Keratinocyte (primary cell): ENCODE measurements at regions not wholly inside any gene's neighbourhood (a gene's known extent, or its start where the extent isn't known, plus 50 kb on each side); places are given as distances from the start of the nearest gene placed in this dataset.
"Not testable (repeated sequence)": the region's sequence is repeated elsewhere in the genome, so short reads cannot be mapped to it uniquely, and the experiment has no call there.

Source experiments
- DNase-seq: peaks from one replicate; pipeline ENCODE4 v3.0.0-alpha.2; 2011; ENCODE audit warnings: low read depth, missing footprints, low spot score
- FAIRE-seq: peaks from 2 replicates; lab custom pipeline; 2011; peaks lifted over from hg19 to GRCh38; lab: Jason Lieb, UNC
- H2AFZ ChIP-seq: 2 replicates; pipeline ENCODE4 v1.6.0; 2012; ENCODE audit warnings: low read length, control low read depth, inconsistent platforms; ENCODE audit not compliant: control insufficient read depth
- H3K27ac ChIP-seq: 2 replicates; pipeline ENCODE4 v1.5.1; 2011; ENCODE audit warnings: low read length; ENCODE audit not compliant: control insufficient read depth, insufficient read depth
- H3K27me3 ChIP-seq: 3 replicates; pipeline ENCODE4 v1.6.0; 2011; ENCODE audit warnings: low read length; ENCODE audit not compliant: control insufficient read depth, insufficient read depth; ENCODE audit errors: extremely low read depth
- H3K36me3 ChIP-seq, 2 experiments: 2 replicates in 1 of 2; 3 replicates in 1 of 2; pipeline ENCODE4 v1.5.1; 2011; ENCODE audit warnings: low read length in 2 of 2, mild to moderate bottlenecking in 1 of 2; ENCODE audit not compliant: control insufficient read depth in 2 of 2, insufficient read depth in 2 of 2; ENCODE audit errors: extremely low read depth in 1 of 2
- H3K4me1 ChIP-seq: 3 replicates; pipeline ENCODE4 v1.5.1; 2011; ENCODE audit warnings: low read length; ENCODE audit not compliant: control insufficient read depth, insufficient read depth; ENCODE audit errors: extremely low read depth
- H3K4me2 ChIP-seq: 3 replicates; pipeline ENCODE4 v1.6.0; 2011; ENCODE audit warnings: low read depth, low read length; ENCODE audit not compliant: control insufficient read depth, insufficient read depth; ENCODE audit errors: extremely low read depth
- H3K4me3 ChIP-seq, 3 experiments: fragments of 200-600 bp in 1 of 3; sonication (generic) in 1 of 3; 2 replicates in 2 of 3; 3 replicates in 1 of 3; pipeline ENCODE4 v1.5.1; 2011 to 2016; ENCODE audit warnings: low read length in 3 of 3, mild to moderate bottlenecking in 3 of 3, control low read depth in 2 of 3, inconsistent platforms in 1 of 3, low read depth in 1 of 3, mixed read lengths in 1 of 3, mixed run types in 1 of 3, moderate library complexity in 1 of 3; ENCODE audit not compliant: control insufficient read depth in 2 of 3, insufficient read depth in 2 of 3; ENCODE audit errors: extremely low read depth in 1 of 3
- H3K79me2 ChIP-seq: 2 replicates; pipeline ENCODE4 v1.6.0; 2012; ENCODE audit warnings: low read length; ENCODE audit not compliant: control insufficient read depth, insufficient read depth
- H3K9ac ChIP-seq: 3 replicates; pipeline ENCODE4 v1.6.0; 2011; ENCODE audit warnings: low read length; ENCODE audit not compliant: control insufficient read depth, insufficient read depth; ENCODE audit errors: extremely low read depth
- H3K9me1 ChIP-seq: 3 replicates; pipeline ENCODE4 v1.6.0; 2011; ENCODE audit warnings: low read length; ENCODE audit not compliant: control insufficient read depth, insufficient read depth; ENCODE audit errors: extremely low read depth
- H3K9me3 ChIP-seq: 2 replicates; pipeline ENCODE4 v1.5.1; 2012; ENCODE audit warnings: low read depth, low read length; ENCODE audit not compliant: control insufficient read depth
- H4K20me1 ChIP-seq: 3 replicates; pipeline ENCODE4 v1.6.0; 2011; ENCODE audit warnings: low read length; ENCODE audit not compliant: control insufficient read depth, insufficient read depth; ENCODE audit errors: extremely low read depth
- dilution Hi-C: fragments of 300-500 bp; cut with MboI; formaldehyde crosslinking; loops from one replicate; pipeline ENCODE4 v1.7.0; 2020; ENCODE audit warnings: low sequenced_read_pairs; ENCODE audit not compliant: extremely low pct_ligation_motif_present

- FAIRE-seq, H3K36me3 ChIP-seq, H3K27ac ChIP-seq, H3K4me1 ChIP-seq, H3K4me3 ChIP-seq, H3K9me1 ChIP-seq, dilution Hi-C loops, H3K27me3 ChIP-seq, DNase-seq, H2AFZ ChIP-seq, H3K79me2 ChIP-seq, H3K9ac ChIP-seq, H3K4me2 ChIP-seq, H3K9me3 ChIP-seq, H4K20me1 ChIP-seq: not testable (repeated sequence)
Observed at GRCh38 chr2:89299196-89299595, 607.7 kb downstream of the RPIA start.

- dilution Hi-C loops = not testable (repeated sequence)
Observed at GRCh38 chr2:89305623-89306022, 614.1 kb downstream of the RPIA start.

GRCh38 chr2:89306869-89307637 is 615.6 kb downstream of the RPIA start:
- H3K4me1 ChIP-seq, DNase-seq, H4K20me1 ChIP-seq, dilution Hi-C loops, H3K4me2 ChIP-seq, H3K36me3 ChIP-seq, H3K27ac ChIP-seq, H3K79me2 ChIP-seq, H3K9me3 ChIP-seq, H3K4me3 ChIP-seq, FAIRE-seq, H3K9ac ChIP-seq, H2AFZ ChIP-seq, H3K9me1 ChIP-seq, H3K27me3 ChIP-seq: not testable (repeated sequence)

More at GRCh38 chr2:89305623-89306022, 614.1 kb downstream of the RPIA start:
- not testable (repeated sequence) for H3K9ac ChIP-seq, H3K27me3 ChIP-seq, H3K4me3 ChIP-seq, H3K9me3 ChIP-seq, H3K4me1 ChIP-seq, H2AFZ ChIP-seq, H3K4me2 ChIP-seq, DNase-seq, H3K9me1 ChIP-seq, H4K20me1 ChIP-seq, FAIRE-seq, H3K27ac ChIP-seq, H3K36me3 ChIP-seq, H3K79me2 ChIP-seq

GRCh38 chr2:89318990-89319389 is 627.5 kb downstream of the RPIA start:
- H3K4me1 ChIP-seq, H3K9ac ChIP-seq, H3K79me2 ChIP-seq, DNase-seq, FAIRE-seq, H3K36me3 ChIP-seq, H3K9me3 ChIP-seq, H3K4me2 ChIP-seq, H2AFZ ChIP-seq, H3K4me3 ChIP-seq, H3K27ac ChIP-seq, H3K27me3 ChIP-seq, dilution Hi-C loops, H3K9me1 ChIP-seq, H4K20me1 ChIP-seq: not testable (repeated sequence)

- H3K9me1 ChIP-seq, H2AFZ ChIP-seq, H3K4me2 ChIP-seq, H3K79me2 ChIP-seq, H3K36me3 ChIP-seq, H3K4me1 ChIP-seq, H3K9me3 ChIP-seq, H3K27me3 ChIP-seq, H4K20me1 ChIP-seq, H3K27ac ChIP-seq, H3K9ac ChIP-seq, DNase-seq, FAIRE-seq, H3K4me3 ChIP-seq, dilution Hi-C loops: not testable (repeated sequence)
Observed at GRCh38 chr2:89325894-89326293, 634.4 kb downstream of the RPIA start.
